NCI-H82 (cell line): ENCODE measurements at regions not wholly inside any gene's neighbourhood (a gene's known extent, or its start where the extent isn't known, plus 50 kb on each side); places are given as distances from the start of the nearest gene placed in this dataset.
"Not testable (repeated sequence)": the region's sequence is repeated elsewhere in the genome, so short reads cannot be mapped to it uniquely, and the experiment has no call there.

Source experiments
- DNase-seq: peaks from one replicate; lab custom pipeline; 2025; lab: John Stamatoyannopoulos, UW

DNA sequence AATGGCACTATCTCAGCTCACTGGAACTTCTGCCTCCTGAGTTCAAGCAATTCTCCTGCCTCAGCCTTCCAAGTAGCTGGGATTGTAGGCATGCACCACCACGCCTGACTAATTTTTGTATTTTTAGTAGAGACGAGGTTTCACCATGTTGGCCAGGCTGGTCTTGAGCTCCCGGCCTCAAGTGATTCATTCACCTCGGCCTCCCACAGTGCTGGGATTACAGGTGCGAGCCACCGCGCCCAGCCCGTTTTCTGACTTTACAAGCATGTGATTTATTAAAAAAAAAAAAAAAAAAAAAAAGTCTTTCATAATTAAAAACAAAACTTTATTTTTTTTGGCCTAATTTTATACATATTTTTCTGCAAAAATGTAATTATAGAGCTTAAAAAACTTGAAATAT lies 64.8 kb upstream of the DGKB start:
- DNase-seq, result not testable (repeated sequence)

DNA sequence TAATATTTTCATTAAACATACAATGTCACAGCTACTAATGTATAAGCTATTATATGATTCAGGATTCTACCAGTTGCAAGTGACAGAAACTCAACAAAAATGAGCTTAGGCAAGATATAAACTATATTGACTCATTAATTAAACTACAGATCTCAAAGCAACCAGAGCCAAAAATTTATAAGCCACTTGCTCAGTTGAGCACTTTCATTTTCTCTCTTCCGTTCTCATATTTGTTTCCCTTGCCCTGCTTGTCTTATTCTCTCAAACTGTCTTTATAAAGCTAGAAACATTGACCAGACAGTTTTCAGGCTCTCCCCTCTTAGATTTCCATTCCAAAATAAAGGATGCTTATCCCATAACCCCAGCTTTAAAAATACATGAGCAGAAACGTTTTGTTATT lies 60.2 kb upstream of the DGKB start:
- DNase-seq, result no peak

DNA sequence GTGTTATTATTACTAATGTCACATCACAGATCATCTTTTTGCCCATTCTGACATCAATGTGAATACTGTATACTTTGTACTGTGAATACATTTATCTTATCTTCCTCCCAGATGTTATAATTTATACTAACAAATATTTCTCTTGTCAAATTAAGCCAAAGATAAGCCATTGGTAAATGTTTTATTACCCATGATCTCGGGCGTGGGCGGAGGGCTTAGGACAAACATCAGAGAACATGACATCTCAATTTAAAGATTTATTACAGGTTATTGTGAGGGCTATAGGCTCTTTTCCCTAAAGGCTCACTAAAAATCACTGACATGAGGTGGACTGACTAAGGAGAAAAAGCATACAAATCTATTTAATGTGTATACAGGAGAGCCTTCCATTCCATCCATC lies 58.2 kb upstream of the DGKB start:
- DNase-seq, result no peak

DNA sequence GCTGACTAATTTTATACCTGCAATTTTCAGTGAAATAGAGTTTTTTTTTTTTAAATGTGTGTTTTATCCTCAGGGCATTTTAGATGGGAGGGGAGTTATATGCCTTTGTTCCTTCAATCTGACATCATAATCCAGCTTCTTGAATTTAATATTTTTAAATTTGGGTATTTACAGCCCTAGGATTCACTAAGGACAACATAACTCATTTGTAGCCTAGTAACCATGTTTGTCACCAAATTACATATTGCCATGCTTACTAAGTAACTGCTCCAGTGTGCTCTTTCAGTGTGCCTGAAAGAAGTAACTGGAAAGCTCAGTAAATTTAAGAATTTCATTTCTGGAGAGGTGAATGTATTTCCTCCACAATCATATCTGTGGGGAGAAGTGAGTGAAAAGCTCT lies 56.8 kb upstream of the DGKB start:
- DNase-seq, result no peak

DNA sequence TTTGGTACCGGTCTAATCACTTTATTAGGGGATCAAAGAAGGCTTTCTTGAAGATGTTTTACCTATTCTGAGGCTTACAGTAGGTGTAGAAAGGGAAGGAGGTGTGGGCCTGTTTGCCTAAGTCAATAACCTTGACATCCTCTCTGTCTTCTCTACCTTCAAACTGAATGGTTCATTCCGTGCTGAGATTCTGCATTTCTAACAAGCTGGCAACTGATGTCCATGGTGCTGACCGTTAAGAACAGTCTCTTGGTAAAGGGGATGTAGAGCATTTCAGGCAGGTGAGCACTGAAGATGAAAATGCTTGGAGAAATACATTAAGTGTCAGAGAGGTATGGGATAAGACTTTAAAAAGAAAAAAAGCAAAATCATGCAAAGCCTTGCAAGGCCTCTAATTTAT lies 51.5 kb upstream of the DGKB start:
- DNase-seq, result no peak
